CD4-positive, alpha-beta T cell treated with Interleukin-2 at 100 ng/mL for 4 hours (primary cell): ENCODE measurements at regions not wholly inside any gene's neighbourhood (a gene's known extent, or its start where the extent isn't known, plus 50 kb on each side); places are given as distances from the start of the nearest gene placed in this dataset.
A peak's percentile ranks its signal among the peaks of the same experiment; 100 is the strongest.

Experiments used
- DNase-seq: peaks from one replicate; pipeline ENCODE4 v3.0.0-alpha.2; 2020; ENCODE audit warnings: low spot score

DNA sequence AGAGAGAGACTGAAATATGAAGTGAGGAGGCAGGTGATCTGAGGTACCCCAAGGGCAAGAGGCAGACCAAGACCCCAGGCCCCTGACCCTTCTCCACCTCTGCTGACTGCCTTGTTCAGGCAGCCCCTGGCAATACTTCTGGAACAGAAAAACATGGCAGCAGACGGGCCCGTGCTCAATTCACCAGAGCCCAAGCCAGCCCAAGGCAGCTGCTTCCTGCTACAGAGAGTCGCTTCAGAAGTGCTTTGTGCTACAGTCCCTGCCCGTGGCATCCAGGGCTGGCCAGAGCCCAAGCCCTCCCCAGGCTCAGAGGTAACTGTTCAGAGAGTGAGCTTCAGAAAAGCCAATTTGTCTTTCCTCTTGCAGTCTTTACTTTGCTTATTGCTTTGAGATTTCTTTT lies 151.4 kb upstream of the FSTL4 start:
- no peak for DNase-seq

DNA sequence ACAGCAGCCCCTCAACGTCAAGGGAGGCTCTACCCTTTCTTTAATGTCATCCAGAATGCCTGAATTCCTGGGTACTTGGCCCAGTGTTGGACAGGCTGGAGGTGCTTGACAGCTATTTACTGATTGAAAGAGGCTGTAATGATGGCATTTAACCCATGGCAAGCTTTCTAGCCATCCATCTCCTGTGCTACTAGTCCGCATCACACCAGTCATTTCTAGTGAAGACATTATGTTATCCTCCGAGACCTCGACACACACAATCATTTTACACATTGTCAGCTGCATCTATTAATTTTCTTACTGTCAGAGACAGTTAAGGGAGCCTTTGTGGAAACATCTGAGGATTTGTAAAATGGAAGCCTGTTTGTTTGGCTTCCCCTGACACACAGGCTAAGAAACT lies 149.3 kb upstream of the FSTL4 start:
- no peak for DNase-seq

DNA sequence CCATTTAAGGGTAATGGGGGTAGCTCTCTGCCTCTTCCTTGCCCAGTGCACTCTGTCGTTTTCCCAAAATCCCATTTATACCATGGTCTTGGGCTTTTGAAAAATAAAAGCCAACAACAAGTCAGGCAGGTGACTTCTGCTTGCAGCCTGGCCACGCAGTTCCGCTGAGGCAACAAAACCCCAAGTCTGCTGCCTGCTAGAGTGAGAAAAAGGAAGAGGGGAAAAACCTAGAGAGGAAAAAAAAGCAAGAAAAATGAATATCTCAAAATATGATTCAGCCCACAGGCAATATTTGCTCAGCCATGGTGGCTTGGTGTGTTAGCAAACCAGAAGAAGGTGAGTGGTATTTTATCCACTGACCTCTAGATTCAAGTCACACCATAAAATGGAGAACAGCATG lies 148.2 kb upstream of the FSTL4 start:
- DNase-seq: no peak

DNA sequence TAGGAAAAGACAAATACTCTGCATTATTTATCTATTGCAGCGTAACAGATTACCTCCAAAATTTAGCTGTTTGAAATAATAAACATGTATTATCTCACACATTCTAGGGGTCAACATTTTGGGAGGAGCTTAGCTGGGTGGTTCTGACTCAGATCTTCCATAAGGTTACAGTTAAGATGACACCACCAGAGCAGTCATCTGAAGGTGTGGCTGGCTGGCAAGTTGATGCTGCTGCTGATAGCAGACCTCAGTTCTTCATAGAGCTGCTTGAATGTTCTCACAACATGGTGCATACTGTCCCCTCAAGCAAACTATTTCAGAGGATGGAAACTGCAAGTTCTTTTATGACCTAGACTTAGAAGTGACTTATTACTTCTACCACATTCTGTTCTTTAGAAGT lies 146.3 kb upstream of the FSTL4 start:
- DNase-seq: no peak

DNA sequence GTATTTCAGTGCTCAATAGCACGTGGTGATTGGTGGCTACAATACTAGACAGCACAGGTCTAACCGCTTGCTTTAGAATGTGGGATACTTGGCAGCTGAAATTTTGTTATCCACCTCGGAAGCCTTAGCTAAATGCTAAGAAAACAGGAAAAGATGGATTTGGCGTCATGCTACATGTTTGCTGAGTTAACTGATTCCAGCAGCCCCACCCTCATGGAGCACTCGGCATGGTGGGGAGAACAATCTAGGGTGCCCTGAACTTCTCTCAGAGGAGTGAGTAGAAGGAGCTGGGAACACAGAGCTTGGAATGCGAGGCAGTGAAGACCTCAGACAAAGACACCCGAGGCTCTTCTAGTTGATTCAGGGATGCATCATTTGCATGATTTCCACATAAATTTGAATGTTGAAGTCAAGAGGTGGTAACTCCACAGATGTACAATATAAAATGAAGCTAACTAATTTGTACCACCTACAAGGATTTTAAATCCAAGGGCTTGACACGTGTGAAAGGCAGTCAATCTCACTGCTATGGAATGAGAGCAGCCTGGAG lies 145.1 kb upstream of the FSTL4 start:
- no peak for DNase-seq

DNA sequence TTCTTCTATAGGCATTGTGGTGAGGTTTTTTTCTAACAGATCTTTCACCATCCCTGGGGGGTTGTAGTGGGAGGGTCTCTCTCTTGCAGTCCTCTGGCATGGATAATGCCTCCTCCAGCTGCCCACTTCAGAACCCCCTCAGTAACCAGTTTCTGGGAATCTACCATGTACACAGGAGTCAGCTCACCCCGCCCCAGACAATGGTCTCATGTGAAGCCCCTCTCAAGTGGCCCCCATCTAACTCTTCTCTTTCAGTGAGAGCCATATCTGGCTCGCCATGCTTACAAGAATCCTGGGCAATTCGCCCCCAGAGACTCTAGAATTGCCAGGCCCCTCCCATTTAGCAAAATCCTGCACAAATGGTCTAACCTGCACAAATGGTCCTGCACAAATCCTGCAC lies 144.4 kb upstream of the FSTL4 start:
- no peak for DNase-seq

DNA sequence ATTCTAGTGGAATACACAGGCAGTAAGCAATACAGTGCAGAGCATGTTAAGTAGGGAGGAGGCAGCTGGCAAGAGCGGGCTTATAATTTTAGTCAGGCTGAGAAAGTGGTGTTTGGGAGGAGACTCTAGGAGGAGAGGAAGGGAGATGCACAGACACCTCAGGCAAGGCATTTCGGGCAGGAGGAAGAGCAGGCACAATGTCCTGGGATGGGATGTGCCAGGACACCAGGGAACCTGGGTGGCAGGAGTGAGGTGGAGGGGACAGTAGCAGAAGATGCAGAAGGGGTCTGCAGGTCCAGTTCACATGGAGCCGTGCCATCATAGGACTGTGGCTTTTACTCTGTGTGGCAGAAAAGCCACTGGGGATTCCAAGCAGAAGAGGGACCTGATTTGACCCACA lies 143.7 kb upstream of the FSTL4 start:
- DNase-seq: no peak

DNA sequence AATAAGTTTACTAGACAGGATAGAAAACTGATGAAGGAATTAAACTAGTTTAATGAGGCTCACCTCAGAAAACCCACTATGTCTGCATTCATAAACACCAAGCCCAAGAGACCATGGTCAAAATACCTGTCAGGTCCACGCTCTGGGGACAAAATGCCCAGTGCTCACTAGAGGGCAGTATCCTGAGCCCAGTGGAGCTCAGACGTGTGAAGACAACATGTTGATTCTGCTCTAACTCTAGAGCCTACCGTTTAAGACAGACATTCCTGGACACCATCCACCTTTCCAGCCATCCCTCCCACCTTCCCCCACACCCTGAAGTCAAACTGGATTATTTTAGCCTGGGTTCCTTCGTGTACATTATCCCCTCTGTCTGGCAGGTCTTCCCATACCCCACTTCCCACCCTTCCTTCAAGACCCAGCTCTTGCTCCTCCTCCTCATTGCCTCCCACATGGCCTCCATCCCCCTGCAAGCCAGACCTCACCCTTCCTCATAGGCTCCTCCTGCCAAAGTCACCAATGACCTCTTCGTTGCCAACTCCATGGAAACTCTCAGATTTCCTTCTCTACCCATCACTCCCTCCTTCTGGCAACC lies 142.3 kb upstream of the FSTL4 start:
- peak; percentile 8 for DNase-seq

DNA sequence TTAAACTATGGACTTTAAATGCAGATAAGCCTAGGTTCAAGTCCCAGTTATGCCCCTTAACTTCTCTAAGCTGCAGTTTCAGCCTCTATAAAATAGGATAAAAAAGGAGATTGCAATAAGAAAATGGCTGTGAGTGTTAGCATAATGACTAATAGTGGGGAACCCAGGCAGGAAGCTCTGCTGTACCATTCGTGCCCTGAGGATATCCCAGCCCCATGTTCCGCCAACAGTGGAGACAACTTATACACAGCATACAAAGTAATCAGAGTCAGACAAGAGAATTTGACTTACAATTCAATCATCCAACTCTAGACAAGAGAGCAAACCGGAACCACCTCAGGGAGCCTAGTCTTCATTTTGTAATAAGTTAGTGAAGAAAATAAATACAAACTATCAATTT lies 141.5 kb upstream of the FSTL4 start:
- DNase-seq: no peak

DNA sequence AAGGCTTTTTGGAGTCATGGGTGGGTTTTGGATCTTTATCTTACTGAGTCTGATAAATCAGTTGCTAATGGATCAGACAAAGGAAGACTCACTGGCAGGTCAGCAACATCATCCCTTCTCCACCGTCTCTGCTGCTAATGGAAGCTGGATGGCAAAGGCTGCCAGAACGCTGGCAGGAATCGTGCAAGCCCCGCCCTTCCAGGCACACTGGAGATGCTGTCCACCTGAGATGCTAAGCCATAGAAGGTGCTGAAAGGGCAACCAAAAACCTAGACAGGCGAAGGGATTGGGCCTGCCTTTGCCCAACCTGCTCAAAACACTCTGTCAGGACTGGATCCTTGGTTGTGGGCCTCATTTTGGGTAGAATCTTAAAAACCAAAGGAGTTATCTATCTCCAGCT lies 139.5 kb upstream of the FSTL4 start:
- no peak for DNase-seq

DNA sequence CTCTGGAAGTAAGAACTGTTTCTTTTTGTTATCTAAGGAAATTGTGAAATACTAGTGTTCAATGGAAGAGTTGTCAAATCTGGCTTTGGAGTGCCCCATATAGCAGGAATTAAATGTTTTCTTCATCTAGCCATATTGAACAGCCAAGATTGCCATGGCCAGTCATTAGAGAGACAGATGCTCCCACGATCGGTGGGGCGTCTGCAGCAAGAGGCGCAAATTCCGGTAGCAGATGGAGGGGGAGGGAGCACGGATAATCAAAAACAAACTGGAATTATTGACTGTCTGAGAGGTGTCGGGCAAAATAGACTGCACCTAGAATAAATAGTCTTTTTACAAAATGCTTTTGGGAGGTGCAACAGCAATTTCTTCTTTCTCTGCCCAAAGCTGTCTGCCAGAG lies 139.1 kb upstream of the FSTL4 start:
- DNase-seq: no peak

DNA sequence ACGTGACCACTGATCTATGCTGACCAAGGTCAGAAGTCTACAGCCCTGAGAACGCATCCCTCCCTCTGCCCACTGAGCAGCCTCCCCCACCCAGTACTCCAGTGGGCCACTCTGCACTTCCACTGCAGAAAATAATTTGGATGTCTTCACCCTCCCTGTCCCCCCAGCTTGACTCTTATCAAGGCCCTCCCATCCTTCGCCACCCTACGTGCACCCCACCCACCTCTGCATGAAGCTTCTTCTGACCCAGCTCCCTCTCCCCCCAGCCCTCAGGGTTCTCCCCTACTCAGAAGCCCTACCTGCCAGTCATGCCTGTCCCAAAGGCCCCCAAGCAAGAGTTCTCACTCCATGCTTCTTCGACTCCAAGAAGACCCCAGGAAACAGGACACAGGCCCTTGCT lies 138.5 kb upstream of the FSTL4 start:
- no peak for DNase-seq

DNA sequence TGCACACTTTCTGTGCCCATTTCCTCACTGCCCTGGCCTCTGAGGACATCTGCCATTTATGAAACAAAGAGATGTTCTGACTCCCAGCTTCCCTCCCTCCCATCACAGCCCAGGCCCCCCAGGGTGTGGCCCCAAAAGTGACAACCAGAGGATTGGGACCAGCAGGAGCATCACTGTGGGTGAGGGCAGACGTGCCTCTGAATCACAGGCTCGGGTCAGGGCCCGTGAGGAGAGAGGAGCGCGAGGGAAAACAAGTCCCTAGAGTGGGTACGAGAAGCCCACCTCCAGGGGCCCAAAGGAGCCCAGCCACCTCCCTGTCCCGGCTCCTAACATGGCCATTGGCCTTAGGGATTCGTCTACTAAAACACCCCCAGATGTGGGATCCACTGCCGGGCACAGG lies 138.0 kb upstream of the FSTL4 start:
- DNase-seq: no peak

DNA sequence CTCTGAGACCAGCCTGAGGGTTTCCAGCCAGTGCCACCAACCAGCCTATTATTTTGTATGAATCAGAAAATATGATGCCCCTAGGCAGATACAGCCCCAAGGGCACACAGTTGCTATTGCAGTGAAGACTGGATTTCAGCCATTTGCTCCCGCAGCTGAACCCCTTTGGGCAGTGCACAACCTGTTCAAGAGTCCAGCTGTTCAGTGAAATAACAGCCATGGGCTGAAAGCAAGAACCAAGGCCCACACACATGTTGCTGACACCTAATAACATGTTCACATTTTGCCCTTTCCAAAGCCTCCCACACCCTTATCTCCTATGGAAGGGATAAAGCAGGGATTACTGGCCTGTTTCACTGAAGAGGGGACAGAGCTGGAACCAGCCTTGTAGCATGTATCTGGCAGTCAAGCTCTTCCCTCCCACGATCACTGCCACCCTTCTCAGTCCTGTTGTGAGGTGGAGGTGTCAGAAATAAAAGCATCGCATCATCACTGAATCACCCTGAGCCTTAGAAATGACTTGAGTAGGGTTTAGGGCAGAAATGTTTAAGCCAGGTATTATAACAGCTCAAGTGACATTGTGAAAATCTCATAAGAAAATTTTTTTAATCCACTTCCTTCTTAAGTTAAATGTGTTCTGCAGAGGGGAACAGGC lies 137.1 kb upstream of the FSTL4 start:
- DNase-seq: no peak

DNA sequence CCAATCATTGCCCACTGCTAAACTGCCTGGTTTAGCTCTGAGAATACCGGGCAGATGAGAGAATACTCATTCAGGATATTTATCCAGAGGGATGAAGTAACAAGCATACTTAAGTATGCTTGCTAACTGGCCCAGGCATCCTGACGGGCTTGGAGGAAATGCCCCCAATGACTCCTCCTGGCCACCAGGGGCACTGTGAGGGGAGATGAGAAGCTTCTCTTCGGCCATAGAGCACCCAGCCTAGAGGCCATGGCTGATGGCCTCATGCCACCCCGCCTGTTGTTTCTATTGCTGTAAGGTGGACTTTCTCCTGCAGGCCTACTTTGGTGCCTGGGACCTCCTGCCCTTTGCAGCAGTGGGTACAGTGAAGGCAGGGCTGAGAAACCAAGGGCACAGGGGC lies 134.5 kb upstream of the FSTL4 start:
- DNase-seq: no peak

DNA sequence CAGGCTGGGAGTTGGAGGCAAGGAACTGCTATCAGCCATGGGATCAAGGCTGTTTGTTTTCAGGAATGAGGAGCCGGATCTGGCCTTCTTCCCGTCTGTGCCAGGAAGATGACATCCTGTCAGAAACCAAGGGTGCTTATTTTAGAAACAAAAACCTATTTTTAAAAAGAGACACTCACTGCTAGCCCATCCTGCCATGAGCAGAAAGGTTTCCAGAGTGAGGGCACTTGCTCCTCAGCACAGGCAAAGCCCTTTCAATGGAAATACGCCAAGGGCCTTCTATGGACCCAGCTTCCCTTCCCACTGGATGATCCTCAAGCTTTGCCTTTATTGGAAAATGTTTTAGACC lies 132.6 kb upstream of the FSTL4 start:
- no peak for DNase-seq

DNA sequence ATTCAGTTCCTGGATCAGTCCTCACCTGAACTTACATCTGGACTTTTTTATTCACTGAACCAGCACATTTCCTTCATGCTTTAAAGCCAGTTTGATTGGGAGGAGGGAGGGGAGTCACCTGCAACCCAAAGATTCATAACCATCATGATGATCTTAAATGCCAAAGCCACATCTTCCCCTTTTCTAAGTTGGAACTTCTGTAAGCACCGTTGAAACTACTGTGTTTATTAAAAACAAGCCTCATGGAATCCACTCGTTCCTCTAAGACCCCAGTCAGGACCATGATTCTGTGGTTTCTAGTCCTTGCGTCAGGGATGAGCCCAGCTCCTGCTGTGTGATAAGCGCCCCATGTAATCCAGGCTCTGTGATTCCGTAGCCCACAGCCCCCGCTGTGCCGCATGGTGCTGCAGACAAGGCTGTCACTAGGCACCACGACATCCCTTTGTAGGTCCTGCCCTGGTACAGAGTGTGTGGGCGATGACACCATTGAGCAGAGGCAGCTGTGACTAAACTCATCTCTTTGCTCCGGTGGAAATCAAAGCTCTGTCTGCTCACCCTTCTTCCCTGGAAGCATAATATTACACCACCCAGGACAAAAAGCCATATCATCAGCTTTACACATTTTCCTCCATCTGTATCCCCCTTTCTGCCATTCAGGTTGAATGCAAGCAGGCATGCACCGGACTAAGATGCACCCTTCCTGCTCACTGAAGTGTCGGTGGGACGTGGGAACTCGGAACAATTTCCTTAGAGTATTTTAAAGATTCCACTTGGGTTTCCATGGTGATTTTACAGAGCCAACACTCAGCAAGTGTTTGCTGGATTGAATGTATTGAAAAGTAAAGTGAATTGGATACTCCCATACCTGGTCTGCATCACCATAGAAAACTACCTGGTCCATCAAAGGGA lies 132.0 kb upstream of the FSTL4 start:
- no peak for DNase-seq

DNA sequence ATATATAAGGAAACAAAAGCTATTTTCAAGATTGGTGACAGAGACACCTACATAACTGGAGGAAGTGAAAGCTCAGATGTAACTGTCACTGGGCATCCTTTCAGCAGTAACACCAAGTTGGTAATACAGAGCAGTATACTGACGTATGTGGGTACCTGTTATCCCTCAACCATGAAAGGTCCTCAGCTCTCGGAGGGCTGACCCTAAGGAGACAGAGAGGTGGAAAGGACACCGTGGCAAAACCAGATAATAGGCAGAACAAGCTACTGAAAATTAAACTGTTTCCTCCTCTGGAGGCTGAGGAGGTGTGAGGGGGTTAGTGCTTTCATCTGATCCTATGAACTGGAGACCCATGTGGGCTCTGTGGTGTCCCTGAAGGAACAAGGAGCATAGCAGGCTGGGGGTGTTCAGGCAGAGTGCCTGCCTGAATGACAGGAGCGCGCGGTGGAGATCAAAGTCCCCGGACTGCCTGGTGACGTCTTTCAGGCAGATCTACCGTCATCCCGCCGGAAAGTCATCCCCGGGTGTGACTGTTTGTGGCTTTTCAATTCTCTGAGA lies 130.2 kb upstream of the FSTL4 start:
- DNase-seq: no peak

DNA sequence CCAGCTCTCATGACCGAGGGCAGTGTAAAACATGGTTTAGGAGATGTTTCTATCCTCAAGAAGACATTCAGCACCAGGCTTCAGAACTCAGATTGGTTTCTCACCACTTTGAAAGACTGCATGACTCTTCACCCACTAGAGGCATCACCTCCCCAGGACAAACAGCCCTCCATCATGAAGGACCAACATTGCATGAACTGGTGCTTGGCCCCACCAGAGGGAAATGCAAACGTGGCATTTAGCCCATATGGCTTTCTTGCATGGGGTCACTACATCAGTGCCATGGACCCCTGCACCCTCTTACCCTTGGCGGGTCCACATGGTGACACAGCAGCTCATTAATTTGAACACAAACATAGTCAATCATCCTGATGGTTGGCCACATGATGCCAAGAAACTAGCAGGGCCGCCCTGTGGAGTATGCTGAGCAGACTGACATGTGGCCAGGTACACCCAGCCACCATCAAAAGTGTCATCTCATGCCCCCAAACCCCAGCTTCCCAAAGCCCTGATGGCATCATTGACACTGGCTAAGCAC lies 129.5 kb upstream of the FSTL4 start:
- no peak for DNase-seq

DNA sequence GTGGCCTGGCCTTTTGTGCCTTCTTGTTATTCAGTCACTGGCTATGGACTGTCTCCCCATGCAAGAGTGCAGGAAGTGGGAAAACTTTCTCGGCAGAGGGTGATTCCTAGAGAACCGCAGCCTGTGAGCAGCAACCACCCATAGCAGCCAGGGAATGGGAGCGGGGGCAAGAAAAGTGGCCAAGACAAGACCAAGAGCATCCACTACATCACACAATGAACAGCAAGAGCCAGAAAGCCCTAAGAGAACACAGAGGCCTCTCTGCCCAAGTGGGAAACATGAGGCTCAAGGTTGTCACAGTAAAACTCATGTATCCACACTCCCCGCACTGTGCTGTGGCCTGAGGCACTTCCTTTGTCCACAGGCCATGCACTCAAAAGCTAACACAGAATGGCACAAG lies 129.1 kb upstream of the FSTL4 start:
- no peak for DNase-seq

DNA sequence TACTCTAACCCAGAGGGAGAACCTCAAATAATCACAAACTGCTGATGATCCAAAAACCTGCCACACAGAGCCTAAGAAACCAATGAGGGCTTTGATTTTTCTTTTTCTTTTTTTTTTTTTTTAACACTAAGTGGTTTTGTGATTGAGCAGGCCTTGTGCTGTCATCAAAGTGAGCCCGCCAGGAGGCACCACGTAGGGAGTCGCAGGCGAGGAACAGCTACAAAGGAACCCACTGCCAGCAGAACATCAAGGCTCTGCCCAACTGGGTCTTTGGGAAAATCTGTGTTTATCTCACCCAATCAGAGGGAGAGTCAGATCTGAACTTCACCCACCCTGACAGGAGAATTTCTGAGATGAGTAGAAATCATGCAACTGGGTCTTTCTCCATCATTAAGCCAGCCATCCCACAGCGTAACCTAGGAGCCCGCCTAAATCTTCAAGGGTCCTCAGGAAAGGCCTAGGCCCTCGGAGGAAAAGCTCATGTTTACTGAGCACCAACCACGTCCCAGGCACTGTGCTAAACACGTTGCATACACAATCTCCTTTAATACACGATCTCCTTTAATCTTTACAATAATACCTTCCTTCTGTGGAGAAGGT lies 126.9 kb upstream of the FSTL4 start:
- DNase-seq: no peak

DNA sequence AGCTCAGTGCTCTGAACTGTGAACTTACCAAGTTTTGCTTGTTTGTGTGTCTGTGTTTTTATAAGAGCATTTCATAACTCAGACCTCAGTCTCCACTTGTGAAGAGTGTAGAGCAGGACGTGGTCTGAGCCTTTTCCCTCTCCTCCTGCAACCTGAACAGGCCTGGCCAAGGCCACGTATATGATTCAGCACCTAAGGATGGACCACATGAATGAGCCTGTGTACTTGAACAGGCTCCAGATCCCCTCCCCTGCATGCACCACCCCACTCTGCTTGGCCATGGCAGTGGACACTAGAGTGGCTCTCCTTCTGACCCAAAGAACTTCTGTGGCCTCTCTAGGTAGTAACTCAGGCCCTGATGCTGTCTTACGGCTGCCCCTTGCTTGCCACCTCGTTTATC lies 125.9 kb upstream of the FSTL4 start:
- no peak for DNase-seq
